Endodermal cell (in vitro differentiated cells): ENCODE measurements at regions not wholly inside any gene's neighbourhood (a gene's known extent, or its start where the extent isn't known, plus 50 kb on each side); places are given as distances from the start of the nearest gene placed in this dataset.
A peak's percentile ranks its signal among the peaks of the same experiment; 100 is the strongest.

Experiments
- DNase-seq: peaks from one replicate; pipeline ENCODE4 v3.0.0-alpha.2; 2017
- H3K27ac ChIP-seq: 2 replicates; pipeline ENCODE4 v1.5.1; 2013; ENCODE audit warnings: mild to moderate bottlenecking, low read depth, low read length, moderate library complexity
- H3K27me3 ChIP-seq: 2 replicates; pipeline ENCODE4 v1.6.1; 2013; ENCODE audit warnings: mild to moderate bottlenecking, low read length, moderate library complexity; ENCODE audit not compliant: insufficient read depth, control insufficient read depth, poor library complexity, severe bottlenecking
- H3K36me3 ChIP-seq: 2 replicates; pipeline ENCODE4 v1.7.0; 2013; ENCODE audit warnings: mild to moderate bottlenecking, low read length, moderate library complexity; ENCODE audit not compliant: control insufficient read depth, insufficient read depth
- H3K4me1 ChIP-seq: one replicate; pipeline ENCODE4 v1.7.0; 2013; ENCODE audit warnings: low read length; ENCODE audit not compliant: control insufficient read depth, insufficient read depth
- H3K4me3 ChIP-seq: 2 replicates; pipeline ENCODE4 v1.5.1; 2013; ENCODE audit warnings: mild to moderate bottlenecking, low read length, moderate library complexity
- H3K9ac ChIP-seq: 2 replicates; pipeline ENCODE4 v1.6.1; 2013; ENCODE audit warnings: mild to moderate bottlenecking, low read length, moderate library complexity; ENCODE audit not compliant: poor library complexity, severe bottlenecking; ENCODE audit errors: extremely low read depth
- H3K9me3 ChIP-seq: 2 replicates; pipeline ENCODE4 v1.6.1; 2013; ENCODE audit warnings: mild to moderate bottlenecking, low read length, moderate library complexity; ENCODE audit not compliant: control insufficient read depth
- H3K27ac Mint-ChIP-seq: 2 replicates; pipeline ENCODE4 v1.8.0; 2020; ENCODE audit warnings: mixed read lengths
- H3K27me3 Mint-ChIP-seq: 2 replicates; pipeline ENCODE4 v1.8.0; 2021; ENCODE audit warnings: mild to moderate bottlenecking, mixed read lengths; ENCODE audit not compliant: insufficient read depth
- H3K36me3 Mint-ChIP-seq: 2 replicates; pipeline ENCODE4 v1.8.0; 2020; ENCODE audit warnings: low read depth, mixed read lengths
- H3K4me1 Mint-ChIP-seq: 2 replicates; pipeline ENCODE4 v1.8.0; 2020; ENCODE audit warnings: mixed read lengths
- H3K4me3 Mint-ChIP-seq: 2 replicates; pipeline ENCODE4 v1.8.0; 2020; ENCODE audit warnings: mild to moderate bottlenecking, moderate library complexity, mixed read lengths
- H3K9me3 Mint-ChIP-seq: 2 replicates; pipeline ENCODE4 v1.8.0; 2020; ENCODE audit warnings: mild to moderate bottlenecking, mixed read lengths
- WGBS, 2 experiments: methylation state at CpG; one replicate each; pipeline versions ENCODE4 v1.1.5 to v1.1.7; 2013; ENCODE audit warnings: missing lambda C conversion rate in 2 of 2, mixed read lengths in 1 of 2; ENCODE audit not compliant: insufficient coverage in 1 of 2, insufficient read length in 1 of 2; 5-methylcytosine and 5-hydroxymethylcytosine counted together
- TF ChIP-seq, protein P1 (sequence below): fragments of 200-600 bp; sonication (generic); conservative IDR thresholded peaks from 2 replicates; pipeline ENCODE4 v1.5.0; 2021; ENCODE audit warnings: antibody characterized with exemption, mild to moderate bottlenecking

DNA sequence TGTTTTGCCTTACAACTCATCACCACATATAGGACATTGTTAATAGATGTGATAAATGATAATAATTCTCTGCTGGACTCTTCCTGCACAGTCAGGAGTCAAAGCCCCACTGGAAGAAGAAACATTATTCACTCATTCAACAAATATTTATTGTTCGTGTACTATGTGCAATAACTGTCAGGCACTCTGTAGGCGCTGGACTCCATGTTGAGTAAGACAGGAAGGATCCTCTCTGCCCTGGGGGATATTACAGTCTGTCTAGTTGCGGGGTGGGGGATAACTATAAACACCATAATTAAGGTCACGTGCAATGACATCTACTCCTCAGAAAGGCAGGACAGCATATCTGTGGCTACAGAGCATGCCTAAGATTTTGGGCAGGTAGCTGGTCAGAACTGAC lies 281.1 kb downstream of the FAT3 start:
- H3K27me3 ChIP-seq: no peaks in the 10 kb centered on the region
- DNase-seq: no peak
- TF ChIP-seq, protein P1, sequence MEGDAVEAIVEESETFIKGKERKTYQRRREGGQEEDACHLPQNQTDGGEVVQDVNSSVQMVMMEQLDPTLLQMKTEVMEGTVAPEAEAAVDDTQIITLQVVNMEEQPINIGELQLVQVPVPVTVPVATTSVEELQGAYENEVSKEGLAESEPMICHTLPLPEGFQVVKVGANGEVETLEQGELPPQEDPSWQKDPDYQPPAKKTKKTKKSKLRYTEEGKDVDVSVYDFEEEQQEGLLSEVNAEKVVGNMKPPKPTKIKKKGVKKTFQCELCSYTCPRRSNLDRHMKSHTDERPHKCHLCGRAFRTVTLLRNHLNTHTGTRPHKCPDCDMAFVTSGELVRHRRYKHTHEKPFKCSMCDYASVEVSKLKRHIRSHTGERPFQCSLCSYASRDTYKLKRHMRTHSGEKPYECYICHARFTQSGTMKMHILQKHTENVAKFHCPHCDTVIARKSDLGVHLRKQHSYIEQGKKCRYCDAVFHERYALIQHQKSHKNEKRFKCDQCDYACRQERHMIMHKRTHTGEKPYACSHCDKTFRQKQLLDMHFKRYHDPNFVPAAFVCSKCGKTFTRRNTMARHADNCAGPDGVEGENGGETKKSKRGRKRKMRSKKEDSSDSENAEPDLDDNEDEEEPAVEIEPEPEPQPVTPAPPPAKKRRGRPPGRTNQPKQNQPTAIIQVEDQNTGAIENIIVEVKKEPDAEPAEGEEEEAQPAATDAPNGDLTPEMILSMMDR: no peak
- no peaks in the 10 kb centered on the region for H3K36me3 Mint-ChIP-seq
- H3K27ac Mint-ChIP-seq: no peak overlapping the region
- H3K9ac ChIP-seq: no peak overlapping the region
- H3K9me3 ChIP-seq: no peaks in the 10 kb centered on the region
- H3K4me3 ChIP-seq: no peak overlapping the region
- WGBS, 2 experiments: 94 to 100% methylated on average over 2 to 4 of the region's 4 CpGs
- no peak overlapping the region for H3K27ac ChIP-seq
- H3K27me3 Mint-ChIP-seq: no peaks in the 10 kb centered on the region
- no peak overlapping the region for H3K4me3 Mint-ChIP-seq
- H3K9me3 Mint-ChIP-seq: no peaks in the 10 kb centered on the region
- H3K4me1 ChIP-seq: no peaks in the 10 kb centered on the region
- H3K4me1 Mint-ChIP-seq: peaks cover 5% of the 10 kb centered on the region
- no peaks in the 10 kb centered on the region for H3K36me3 ChIP-seq

DNA sequence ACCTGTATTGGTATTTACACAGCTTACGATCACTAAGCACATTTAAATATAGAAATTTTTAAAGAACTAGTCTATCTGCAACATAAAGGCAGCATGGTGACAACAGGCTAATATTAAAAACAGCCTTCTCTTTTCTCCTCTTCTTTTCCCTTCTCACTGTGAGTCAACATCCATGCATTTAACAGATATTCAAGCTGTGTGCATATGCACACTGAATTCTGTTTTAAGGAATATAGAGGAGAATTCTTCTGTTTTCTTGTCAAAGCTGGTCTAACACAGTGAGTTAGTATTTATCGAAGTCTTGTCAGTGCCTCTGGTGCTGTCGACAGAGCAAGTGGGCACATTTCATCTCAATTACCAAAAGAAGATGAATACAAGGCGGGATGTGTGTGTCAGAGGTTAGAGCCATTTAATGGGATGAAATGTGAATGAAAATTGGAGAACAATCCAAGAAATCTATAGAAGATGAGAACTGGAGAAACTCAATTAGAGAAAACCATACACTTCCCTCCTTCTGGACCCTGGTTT lies 282.3 kb downstream of the FAT3 start:
- Mint-ChIP-seq H3K4me3 (no peak overlapping the region), H3K27ac (no peak overlapping the region), H3K36me3 (no peaks in the 10 kb centered on the region), H3K27me3 (no peaks in the 10 kb centered on the region), H3K4me1 (peaks cover 9% of the 10 kb centered on the region), H3K9me3 (no peaks in the 10 kb centered on the region)
- DNase-seq: no peak
- Histone ChIP-seq H3K36me3 (no peaks in the 10 kb centered on the region), H3K27ac (no peak overlapping the region), H3K4me3 (no peak overlapping the region), H3K9me3 (no peaks in the 10 kb centered on the region), H3K9ac (no peak overlapping the region), H3K27me3 (no peaks in the 10 kb centered on the region), H3K4me1 (no peaks in the 10 kb centered on the region)
- 76 to 80% methylated on average over 2 to 3 of the region's 4 CpGs for WGBS, 2 experiments
- TF ChIP-seq, protein P1: no peak

DNA sequence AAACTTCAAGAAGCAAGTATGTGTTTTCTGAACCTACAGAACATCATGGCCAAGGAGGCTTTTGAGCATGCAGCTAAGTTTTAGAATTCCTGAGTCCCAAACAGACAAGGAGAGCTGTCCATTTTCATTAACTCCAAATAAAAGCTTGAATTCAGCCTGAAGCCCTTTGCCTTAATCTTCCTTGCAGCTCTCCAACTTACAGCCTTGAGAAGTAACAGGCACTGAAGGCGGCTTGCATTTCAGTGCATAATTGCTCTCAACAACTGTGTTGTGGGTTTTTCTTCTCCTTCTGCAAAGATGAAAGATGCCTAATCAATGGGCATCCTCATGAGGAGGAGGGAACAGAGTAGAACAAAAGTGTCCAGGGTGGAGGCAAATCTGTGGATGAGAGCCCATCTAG lies 286.0 kb downstream of the FAT3 start:
- no peak overlapping the region for H3K9ac ChIP-seq
- no peaks in the 10 kb centered on the region for H3K36me3 Mint-ChIP-seq
- TF ChIP-seq, protein P1: no peak
- peak overlapping the region; percentile 24 for H3K27ac ChIP-seq
- H3K36me3 ChIP-seq: no peaks in the 10 kb centered on the region
- H3K9me3 Mint-ChIP-seq: no peaks in the 10 kb centered on the region
- no peaks in the 10 kb centered on the region for H3K27me3 Mint-ChIP-seq
- H3K4me3 Mint-ChIP-seq: no peak overlapping the region
- H3K4me3 ChIP-seq: no peak overlapping the region
- H3K4me1 Mint-ChIP-seq: peaks cover 9% of the 10 kb centered on the region
- H3K4me1 ChIP-seq: no peaks in the 10 kb centered on the region
- no peaks in the 10 kb centered on the region for H3K9me3 ChIP-seq
- no peaks in the 10 kb centered on the region for H3K27me3 ChIP-seq
- DNase-seq: peak; percentile 49
- no peak overlapping the region for H3K27ac Mint-ChIP-seq
- whole genome bisulfite sequencing, 2 experiments: 79 to 100% methylated on average over 1 of the region's 1 CpG
